Erythroblast (primary cell): ENCODE measurements at regions not wholly inside any gene's neighbourhood (a gene's known extent, or its start where the extent isn't known, plus 50 kb on each side); places are given as distances from the start of the nearest gene placed in this dataset.

Experiments
- GATA1 ChIP-seq: IDR thresholded peaks from 2 replicates; pipeline ENCODE4 v1.6.1; 2011; ENCODE audit warnings: low read depth, mild to moderate bottlenecking, control low read depth, low read length, moderate library complexity
- POLR2A ChIP-seq: IDR thresholded peaks from 2 replicates; pipeline ENCODE4 v1.6.1; 2011; ENCODE audit warnings: mild to moderate bottlenecking, low read length

GRCh38 chr3:27559381-27559780 is 75.2 kb upstream of the SLC4A7 start:
- TF ChIP-seq POLR2A (no peak), GATA1 (no peak)
